ENCODE measurements at regions not wholly inside any gene's neighbourhood (a gene's known extent, or its start where the extent isn't known, plus 50 kb on each side); places are given as distances from the start of the nearest gene placed in this dataset.
"Not testable (repeated sequence)": the region's sequence is repeated elsewhere in the genome, so short reads cannot be mapped to it uniquely, and the experiment has no call there.

DNA sequence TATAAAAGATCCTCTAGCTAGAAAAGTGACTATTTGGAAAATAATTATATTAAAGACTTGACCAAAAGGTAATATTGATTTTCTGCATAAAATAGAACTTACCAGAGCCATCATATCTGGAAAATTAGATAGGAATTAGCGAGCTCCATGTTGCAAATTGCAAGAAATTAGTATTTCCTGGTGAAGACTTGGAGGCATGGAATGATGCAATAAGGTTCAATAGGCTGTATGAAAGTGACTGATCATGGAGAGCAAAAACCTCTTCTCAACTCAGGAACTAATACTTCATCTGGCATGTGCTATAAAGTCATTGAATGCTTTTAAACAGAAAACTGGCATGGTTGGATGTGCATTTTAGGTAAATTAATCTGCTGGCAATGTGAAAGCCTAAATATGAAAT, 66.3 kb upstream of the UFM1 start:
- no peak overlapping the region for H3K27ac ChIP-seq (ENCODE audit: insufficient read depth, low read depth, low read length, poor library complexity, severe bottlenecking)
- no peaks in the 10 kb centered on the region for H3K9me3 ChIP-seq (ENCODE audit: control insufficient read depth, low read length)
- H3K4me1 ChIP-seq (ENCODE audit: control insufficient read depth, insufficient read depth, low read length), result no peaks in the 10 kb centered on the region
- no peaks in the 10 kb centered on the region for H3K27me3 ChIP-seq (ENCODE audit: control insufficient read depth, insufficient read depth, low read length, poor library complexity, severe bottlenecking)
- no peak overlapping the region for H3K4me3 ChIP-seq (ENCODE audit: insufficient read depth, low read depth, low read length)
- no peaks in the 10 kb centered on the region for H3K36me3 ChIP-seq (ENCODE audit: control insufficient read depth, insufficient read depth, low read length)
- WGBS, 2 experiments, result 80 to 97% methylated on average over 1 of the region's 1 CpG

GRCh38 chr13:38265132-38265497, 84.5 kb upstream of the UFM1 start:
- H3K9me3 ChIP-seq (ENCODE audit: control insufficient read depth, low read length), result no peaks in the 10 kb centered on the region
- no peaks in the 10 kb centered on the region for H3K36me3 ChIP-seq (ENCODE audit: control insufficient read depth, insufficient read depth, low read length)
- 83 to 90% methylated on average over 2 of the region's 2 CpGs for WGBS, 2 experiments

DNA sequence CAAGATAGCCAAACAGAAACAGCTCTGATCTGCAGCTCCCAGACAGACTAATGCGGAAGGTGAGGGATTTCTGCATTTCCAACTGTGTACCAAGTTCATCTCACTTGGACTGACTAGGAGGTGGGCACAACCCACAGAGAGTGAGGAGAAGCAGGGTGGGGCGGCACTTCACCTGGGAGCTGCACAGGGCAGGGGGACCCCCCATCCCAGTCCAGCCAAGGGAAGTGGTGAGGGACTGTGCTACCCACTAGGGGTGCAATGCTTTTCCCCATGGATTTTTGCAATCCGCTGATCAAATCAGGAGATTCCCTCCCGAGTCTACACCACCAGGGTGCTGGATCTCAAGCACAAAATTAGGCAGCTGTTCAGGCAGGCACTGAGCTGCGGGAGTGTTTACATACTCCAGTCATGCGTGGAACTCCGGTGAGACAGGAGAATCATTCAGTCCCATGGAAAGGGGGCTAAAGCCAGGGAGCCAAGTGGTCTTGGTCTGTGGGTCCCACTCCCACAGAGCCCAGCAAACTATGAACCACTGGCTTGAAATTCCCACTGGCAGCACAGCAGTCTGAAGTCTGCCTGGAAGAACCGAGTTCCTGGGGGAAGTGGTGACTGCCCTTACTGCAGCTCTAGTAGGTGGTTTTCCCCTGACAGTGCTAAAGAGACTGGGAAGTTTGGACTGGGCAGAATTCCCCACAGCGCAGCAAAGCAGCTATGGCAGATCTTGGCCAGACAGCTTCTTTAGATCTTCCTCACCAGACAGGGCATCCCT, 85.1 kb upstream of the UFM1 start:
- 90 to 92% methylated on average over 9 of the region's 9 CpGs for WGBS, 2 experiments
- Histone ChIP-seq H3K4me3 (ENCODE audit: insufficient read depth, low read depth, low read length) (no peak overlapping the region), H3K27ac (ENCODE audit: insufficient read depth, low read depth, low read length, poor library complexity, severe bottlenecking) (no peak overlapping the region), H3K4me1 (ENCODE audit: control insufficient read depth, insufficient read depth, low read length) (no peaks in the 10 kb centered on the region), H3K9me3 (ENCODE audit: control insufficient read depth, low read length) (no peaks in the 10 kb centered on the region), H3K36me3 (ENCODE audit: control insufficient read depth, insufficient read depth, low read length) (no peaks in the 10 kb centered on the region), H3K27me3 (ENCODE audit: control insufficient read depth, insufficient read depth, low read length, poor library complexity, severe bottlenecking) (no peaks in the 10 kb centered on the region)

More at GRCh38 chr13:38265132-38265497, 84.5 kb upstream of the UFM1 start:
- Histone ChIP-seq H3K4me1 (ENCODE audit: control insufficient read depth, insufficient read depth, low read length) (no peaks in the 10 kb centered on the region), H3K4me3 (ENCODE audit: insufficient read depth, low read depth, low read length) (no peak overlapping the region), H3K27ac (ENCODE audit: insufficient read depth, low read depth, low read length, poor library complexity, severe bottlenecking) (no peak overlapping the region), H3K27me3 (ENCODE audit: control insufficient read depth, insufficient read depth, low read length, poor library complexity, severe bottlenecking) (no peaks in the 10 kb centered on the region)

DNA sequence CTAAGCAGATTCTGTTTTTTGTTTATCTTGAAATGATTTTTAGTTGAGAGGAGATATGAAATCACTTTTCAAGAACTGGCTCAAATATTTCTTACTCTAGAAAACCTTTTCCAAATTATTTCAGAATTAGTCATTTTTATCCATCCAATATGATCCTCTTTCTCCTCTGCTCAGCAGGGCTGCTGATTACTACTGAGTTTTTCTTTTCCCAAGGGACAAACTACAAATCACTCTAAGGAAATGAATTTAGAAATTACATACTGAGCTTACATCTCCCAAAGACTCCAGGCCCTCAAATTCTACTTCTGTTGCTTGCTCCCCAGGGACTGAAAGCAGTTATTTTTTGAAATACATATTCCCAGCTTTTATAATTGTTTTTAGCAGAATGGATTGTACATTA, 87.4 kb upstream of the UFM1 start:
- H3K4me3 ChIP-seq (ENCODE audit: insufficient read depth, low read depth, low read length), result no peak overlapping the region
- no peaks in the 10 kb centered on the region for H3K27me3 ChIP-seq (ENCODE audit: control insufficient read depth, insufficient read depth, low read length, poor library complexity, severe bottlenecking)
- H3K27ac ChIP-seq (ENCODE audit: insufficient read depth, low read depth, low read length, poor library complexity, severe bottlenecking), result no peak overlapping the region
- H3K9me3 ChIP-seq (ENCODE audit: control insufficient read depth, low read length), result no peaks in the 10 kb centered on the region
- no peaks in the 10 kb centered on the region for H3K36me3 ChIP-seq (ENCODE audit: control insufficient read depth, insufficient read depth, low read length)
- no peaks in the 10 kb centered on the region for H3K4me1 ChIP-seq (ENCODE audit: control insufficient read depth, insufficient read depth, low read length)

DNA sequence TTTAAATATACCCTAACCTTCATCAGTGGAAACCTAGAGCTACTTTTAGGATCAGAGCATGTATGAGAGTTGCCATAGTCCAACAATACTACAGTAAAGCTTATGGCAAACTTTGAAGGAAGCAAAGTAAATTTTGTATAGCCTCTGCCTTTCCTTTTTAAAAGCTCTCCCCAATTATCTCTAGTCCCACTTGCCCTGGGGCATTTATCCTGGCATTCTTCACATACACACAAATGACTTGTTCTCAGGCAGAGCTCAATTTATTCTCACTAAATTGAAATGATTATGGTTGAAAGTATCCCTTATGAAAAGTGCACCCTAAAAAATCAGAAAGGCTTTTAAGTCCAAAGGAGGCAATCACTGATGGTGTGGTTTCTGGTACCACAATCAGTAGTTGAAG, 94.1 kb upstream of the UFM1 start:
- Histone ChIP-seq H3K9me3 (ENCODE audit: control insufficient read depth, low read length) (no peaks in the 10 kb centered on the region), H3K27ac (ENCODE audit: insufficient read depth, low read depth, low read length, poor library complexity, severe bottlenecking) (no peak overlapping the region), H3K4me1 (ENCODE audit: control insufficient read depth, insufficient read depth, low read length) (no peaks in the 10 kb centered on the region), H3K4me3 (ENCODE audit: insufficient read depth, low read depth, low read length) (no peak overlapping the region), H3K27me3 (ENCODE audit: control insufficient read depth, insufficient read depth, low read length, poor library complexity, severe bottlenecking) (no peaks in the 10 kb centered on the region), H3K36me3 (ENCODE audit: control insufficient read depth, insufficient read depth, low read length) (no peaks in the 10 kb centered on the region)

DNA sequence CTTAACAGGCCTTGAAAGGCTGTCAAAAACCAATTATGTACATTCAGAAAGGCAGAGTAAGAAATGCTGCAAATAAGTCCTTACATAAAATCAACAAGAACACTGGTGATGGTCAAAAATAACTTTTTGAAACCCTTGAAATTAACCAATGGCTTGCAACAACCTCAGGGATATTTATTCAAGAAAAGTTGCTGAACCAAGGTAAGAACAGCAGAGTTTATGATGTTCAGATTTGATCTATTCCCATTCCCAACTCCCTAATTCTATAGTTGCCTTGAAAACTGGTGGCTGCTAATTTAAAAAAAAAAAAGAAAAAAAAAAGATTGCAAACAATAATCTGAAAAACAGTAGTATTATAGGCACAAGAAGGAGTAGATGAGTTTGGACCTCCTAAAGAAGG, 109.8 kb upstream of the UFM1 start:
- no peaks in the 10 kb centered on the region for H3K36me3 ChIP-seq (ENCODE audit: control insufficient read depth, insufficient read depth, low read length)
- H3K27me3 ChIP-seq (ENCODE audit: control insufficient read depth, insufficient read depth, low read length, poor library complexity, severe bottlenecking), result no peaks in the 10 kb centered on the region
- no peaks in the 10 kb centered on the region for H3K9me3 ChIP-seq (ENCODE audit: control insufficient read depth, low read length)
- no peaks in the 10 kb centered on the region for H3K4me1 ChIP-seq (ENCODE audit: control insufficient read depth, insufficient read depth, low read length)
- H3K4me3 ChIP-seq (ENCODE audit: insufficient read depth, low read depth, low read length), result no peak overlapping the region
- no peak overlapping the region for H3K27ac ChIP-seq (ENCODE audit: insufficient read depth, low read depth, low read length, poor library complexity, severe bottlenecking)

DNA sequence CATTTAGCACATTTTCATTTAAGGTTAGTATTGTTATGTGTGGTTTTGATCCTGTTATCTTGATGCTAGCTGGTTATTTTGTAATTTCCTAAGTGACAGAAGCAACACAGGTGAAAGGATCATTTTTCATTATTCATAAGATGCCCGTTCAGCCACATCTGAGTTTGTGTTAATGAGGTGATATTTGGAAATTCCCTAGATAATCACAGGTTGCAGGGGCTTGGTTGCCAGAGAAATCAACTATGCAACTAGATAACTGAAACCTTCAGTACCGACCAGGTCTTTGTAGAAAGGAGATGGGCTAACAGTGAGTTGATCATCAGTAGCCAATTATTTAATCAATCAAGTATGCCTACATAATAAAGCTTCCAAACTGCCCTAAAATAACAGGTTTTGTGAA, 121.3 kb upstream of the UFM1 start:
- Histone ChIP-seq H3K27ac (ENCODE audit: insufficient read depth, low read depth, low read length, poor library complexity, severe bottlenecking) (no peak overlapping the region), H3K4me3 (ENCODE audit: insufficient read depth, low read depth, low read length) (no peak overlapping the region), H3K9me3 (ENCODE audit: control insufficient read depth, low read length) (no peaks in the 10 kb centered on the region), H3K4me1 (ENCODE audit: control insufficient read depth, insufficient read depth, low read length) (no peaks in the 10 kb centered on the region), H3K27me3 (ENCODE audit: control insufficient read depth, insufficient read depth, low read length, poor library complexity, severe bottlenecking) (no peaks in the 10 kb centered on the region), H3K36me3 (ENCODE audit: control insufficient read depth, insufficient read depth, low read length) (no peaks in the 10 kb centered on the region)
- 92 to 100% methylated on average over 1 to 2 of the region's 2 CpGs for WGBS, 2 experiments

DNA sequence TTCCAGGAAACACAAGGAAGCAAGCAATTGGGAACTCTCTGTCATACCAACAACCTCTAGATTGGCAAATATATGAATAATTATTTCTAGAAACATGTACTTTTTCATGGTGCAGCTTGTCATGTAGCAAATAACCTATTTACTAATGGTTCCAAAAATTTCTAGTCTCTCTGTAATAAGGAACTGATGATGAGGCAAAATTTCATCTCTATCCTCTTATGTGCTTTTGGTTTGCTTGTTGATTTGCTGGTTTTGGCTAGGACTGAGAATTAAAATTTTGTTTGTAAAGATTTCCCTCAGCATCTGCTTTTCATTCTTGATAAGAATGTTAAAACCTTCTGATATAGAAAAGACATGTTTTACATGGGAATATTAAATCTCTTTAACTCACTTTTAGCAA, 123.2 kb upstream of the UFM1 start:
- Histone ChIP-seq H3K4me3 (ENCODE audit: insufficient read depth, low read depth, low read length) (no peak overlapping the region), H3K27ac (ENCODE audit: insufficient read depth, low read depth, low read length, poor library complexity, severe bottlenecking) (no peak overlapping the region), H3K27me3 (ENCODE audit: control insufficient read depth, insufficient read depth, low read length, poor library complexity, severe bottlenecking) (no peaks in the 10 kb centered on the region), H3K9me3 (ENCODE audit: control insufficient read depth, low read length) (no peaks in the 10 kb centered on the region), H3K36me3 (ENCODE audit: control insufficient read depth, insufficient read depth, low read length) (no peaks in the 10 kb centered on the region), H3K4me1 (ENCODE audit: control insufficient read depth, insufficient read depth, low read length) (no peaks in the 10 kb centered on the region)

GRCh38 chr13:38223089-38223488, 126.6 kb upstream of the UFM1 start:
- no peak overlapping the region for H3K4me3 ChIP-seq (ENCODE audit: insufficient read depth, low read depth, low read length)
- no peaks in the 10 kb centered on the region for H3K9me3 ChIP-seq (ENCODE audit: control insufficient read depth, low read length)
- 60% methylated on average over 1 of the region's 1 CpG; no CpG with 5 or more reads in 1 of the 2 experiments for WGBS, 2 experiments
- H3K4me1 ChIP-seq (ENCODE audit: control insufficient read depth, insufficient read depth, low read length), result no peaks in the 10 kb centered on the region
- H3K36me3 ChIP-seq (ENCODE audit: control insufficient read depth, insufficient read depth, low read length), result no peaks in the 10 kb centered on the region
- no peaks in the 10 kb centered on the region for H3K27me3 ChIP-seq (ENCODE audit: control insufficient read depth, insufficient read depth, low read length, poor library complexity, severe bottlenecking)
- no peak overlapping the region for H3K27ac ChIP-seq (ENCODE audit: insufficient read depth, low read depth, low read length, poor library complexity, severe bottlenecking)

GRCh38 chr13:38221120-38221519, 128.5 kb upstream of the UFM1 start:
- H3K9me3 ChIP-seq (ENCODE audit: control insufficient read depth, low read length); H3K4me3 ChIP-seq (ENCODE audit: insufficient read depth, low read depth, low read length); H3K27me3 ChIP-seq (ENCODE audit: control insufficient read depth, insufficient read depth, low read length, poor library complexity, severe bottlenecking); H3K4me1 ChIP-seq (ENCODE audit: control insufficient read depth, insufficient read depth, low read length); H3K36me3 ChIP-seq (ENCODE audit: control insufficient read depth, insufficient read depth, low read length); H3K27ac ChIP-seq (ENCODE audit: insufficient read depth, low read depth, low read length, poor library complexity, severe bottlenecking): not testable (repeated sequence)
- WGBS, 2 experiments, result 97 to 100% methylated on average over 1 of the region's 1 CpG

DNA sequence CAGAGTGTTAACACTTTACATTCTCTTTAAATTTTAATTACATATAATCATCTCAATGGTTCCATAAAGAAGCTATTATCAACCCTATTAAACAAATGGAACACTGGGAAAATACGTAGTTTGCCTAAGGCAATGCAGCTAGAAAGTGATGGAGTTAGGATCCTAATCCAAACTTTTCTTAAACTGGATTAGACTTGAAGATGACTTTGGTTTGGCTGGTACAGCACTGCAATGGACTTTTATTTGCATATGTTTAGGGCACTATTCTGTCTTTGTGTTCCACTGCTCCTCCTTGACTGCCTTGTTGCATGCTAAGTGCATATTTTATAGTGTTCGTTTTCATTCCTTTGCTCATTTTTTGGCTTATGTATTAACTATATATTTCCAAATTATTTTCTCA, 133.5 kb upstream of the UFM1 start:
- H3K36me3 ChIP-seq (ENCODE audit: control insufficient read depth, insufficient read depth, low read length), result no peaks in the 10 kb centered on the region
- no peaks in the 10 kb centered on the region for H3K27me3 ChIP-seq (ENCODE audit: control insufficient read depth, insufficient read depth, low read length, poor library complexity, severe bottlenecking)
- no peak overlapping the region for H3K27ac ChIP-seq (ENCODE audit: insufficient read depth, low read depth, low read length, poor library complexity, severe bottlenecking)
- H3K4me3 ChIP-seq (ENCODE audit: insufficient read depth, low read depth, low read length), result no peak overlapping the region
- 98 to 100% methylated on average over 1 to 2 of the region's 2 CpGs for WGBS, 2 experiments
- H3K9me3 ChIP-seq (ENCODE audit: control insufficient read depth, low read length), result no peaks in the 10 kb centered on the region
- no peaks in the 10 kb centered on the region for H3K4me1 ChIP-seq (ENCODE audit: control insufficient read depth, insufficient read depth, low read length)

All from ectodermal cell (in vitro differentiated cells).